Neural crest cell (in vitro differentiated cells): ENCODE measurements at regions not wholly inside any gene's neighbourhood (a gene's known extent, or its start where the extent isn't known, plus 50 kb on each side); places are given as distances from the start of the nearest gene placed in this dataset.

ENCODE experiments used
- DNase-seq: peaks from one replicate; pipeline ENCODE4 v3.0.0; 2021; ENCODE audit warnings: low read depth, mixed read lengths, low spot score
- H3K27ac Mint-ChIP-seq: one replicate; pipeline ENCODE4 v1.8.0; 2021; ENCODE audit warnings: mild to moderate bottlenecking, mixed read lengths; ENCODE audit not compliant: unreplicated experiment
- H3K27me3 Mint-ChIP-seq: 2 replicates; pipeline ENCODE4 v1.8.0; 2021; ENCODE audit warnings: low read depth, mild to moderate bottlenecking, mixed read lengths
- H3K36me3 Mint-ChIP-seq: 2 replicates; pipeline ENCODE4 v1.8.0; 2021; ENCODE audit warnings: low read depth, mild to moderate bottlenecking, mixed read lengths
- H3K4me1 Mint-ChIP-seq: 2 replicates; pipeline ENCODE4 v1.8.0; 2021; ENCODE audit warnings: mixed read lengths
- H3K4me3 Mint-ChIP-seq: one replicate; pipeline ENCODE4 v1.8.0; 2021; ENCODE audit warnings: mild to moderate bottlenecking, mixed read lengths
- H3K9me3 Mint-ChIP-seq: 2 replicates; pipeline ENCODE4 v1.8.0; 2021; ENCODE audit warnings: mixed read lengths
- TF ChIP-seq, protein P1 (sequence below): fragments of 200-600 bp; sonication (generic); conservative IDR thresholded peaks from 2 replicates; pipeline ENCODE4 v1.5.0; 2021; ENCODE audit warnings: antibody characterized with exemption, mild to moderate bottlenecking

DNA sequence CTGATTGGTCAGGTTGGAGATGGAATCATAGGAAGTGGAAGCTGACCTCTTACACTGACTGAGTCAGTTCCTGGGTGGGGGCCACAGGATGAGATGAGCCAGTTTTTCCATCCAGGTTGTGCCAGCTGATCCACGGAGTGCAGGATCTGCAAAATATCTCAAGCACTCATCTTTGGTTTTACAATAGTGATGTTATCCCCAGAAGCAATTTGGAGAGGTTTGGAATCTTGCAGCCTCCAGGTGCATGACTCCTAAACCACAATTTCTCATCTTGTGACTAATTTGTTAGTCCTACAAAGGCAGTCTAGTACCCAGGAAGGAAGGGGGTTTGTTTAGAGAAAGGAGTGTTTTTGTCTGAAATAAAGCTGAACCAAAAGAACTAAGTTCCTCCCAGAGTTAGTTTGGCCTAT, 212.8 kb downstream of the SLITRK6 start:
- Mint-ChIP-seq H3K27ac (no peak overlapping the region), H3K27me3 (no peaks in the 10 kb centered on the region), H3K36me3 (no peaks in the 10 kb centered on the region), H3K4me1 (no peaks in the 10 kb centered on the region), H3K9me3 (peaks cover 5% of the 10 kb centered on the region), H3K4me3 (no peak overlapping the region)
- TF ChIP-seq, protein P1, sequence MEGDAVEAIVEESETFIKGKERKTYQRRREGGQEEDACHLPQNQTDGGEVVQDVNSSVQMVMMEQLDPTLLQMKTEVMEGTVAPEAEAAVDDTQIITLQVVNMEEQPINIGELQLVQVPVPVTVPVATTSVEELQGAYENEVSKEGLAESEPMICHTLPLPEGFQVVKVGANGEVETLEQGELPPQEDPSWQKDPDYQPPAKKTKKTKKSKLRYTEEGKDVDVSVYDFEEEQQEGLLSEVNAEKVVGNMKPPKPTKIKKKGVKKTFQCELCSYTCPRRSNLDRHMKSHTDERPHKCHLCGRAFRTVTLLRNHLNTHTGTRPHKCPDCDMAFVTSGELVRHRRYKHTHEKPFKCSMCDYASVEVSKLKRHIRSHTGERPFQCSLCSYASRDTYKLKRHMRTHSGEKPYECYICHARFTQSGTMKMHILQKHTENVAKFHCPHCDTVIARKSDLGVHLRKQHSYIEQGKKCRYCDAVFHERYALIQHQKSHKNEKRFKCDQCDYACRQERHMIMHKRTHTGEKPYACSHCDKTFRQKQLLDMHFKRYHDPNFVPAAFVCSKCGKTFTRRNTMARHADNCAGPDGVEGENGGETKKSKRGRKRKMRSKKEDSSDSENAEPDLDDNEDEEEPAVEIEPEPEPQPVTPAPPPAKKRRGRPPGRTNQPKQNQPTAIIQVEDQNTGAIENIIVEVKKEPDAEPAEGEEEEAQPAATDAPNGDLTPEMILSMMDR: no peak
- no peak for DNase-seq

DNA sequence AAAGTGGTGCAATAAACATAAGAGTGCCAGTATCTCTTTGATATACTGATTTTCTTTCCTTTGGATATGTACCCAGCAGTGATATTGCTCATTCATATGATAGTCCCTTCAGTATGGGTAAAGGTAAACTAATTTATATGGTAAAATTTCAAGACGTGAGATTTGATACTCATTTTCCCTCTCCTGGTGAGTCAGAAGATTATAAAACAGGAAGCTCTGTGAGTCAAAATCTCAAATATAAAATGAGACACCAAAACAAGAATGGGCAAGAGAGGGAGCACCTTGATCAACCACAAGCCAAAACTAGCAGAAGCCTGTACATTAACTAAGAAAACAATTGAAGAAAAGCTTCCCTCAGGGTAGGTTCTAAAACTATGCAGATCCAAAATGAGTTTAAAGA, 216.3 kb downstream of the SLITRK6 start:
- TF ChIP-seq, protein P1: no peak
- Mint-ChIP-seq H3K4me1 (no peaks in the 10 kb centered on the region), H3K9me3 (peaks cover 5% of the 10 kb centered on the region), H3K27ac (no peak overlapping the region), H3K27me3 (no peaks in the 10 kb centered on the region), H3K4me3 (no peak overlapping the region), H3K36me3 (no peaks in the 10 kb centered on the region)
- no peak for DNase-seq

DNA sequence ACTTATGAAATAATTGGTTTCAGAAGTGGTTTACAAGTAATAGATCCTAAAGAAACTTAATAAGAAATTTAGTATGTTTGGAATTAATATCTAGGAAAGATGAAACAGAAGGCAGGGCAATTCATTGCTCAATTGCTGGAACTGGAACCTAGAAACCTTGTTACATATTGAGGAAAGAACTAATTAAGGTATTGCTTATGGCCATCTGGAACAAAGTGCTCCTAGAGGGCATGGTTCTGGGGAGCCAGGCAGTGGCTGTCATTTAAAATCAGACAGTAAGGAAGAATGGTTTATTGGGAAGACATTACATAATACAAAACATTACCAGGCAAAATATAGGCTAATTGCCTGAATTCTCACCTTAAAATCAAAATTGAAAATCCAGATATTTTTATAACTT, 224.1 kb downstream of the SLITRK6 start:
- peaks cover 2% of the 10 kb centered on the region for H3K36me3 Mint-ChIP-seq

DNA sequence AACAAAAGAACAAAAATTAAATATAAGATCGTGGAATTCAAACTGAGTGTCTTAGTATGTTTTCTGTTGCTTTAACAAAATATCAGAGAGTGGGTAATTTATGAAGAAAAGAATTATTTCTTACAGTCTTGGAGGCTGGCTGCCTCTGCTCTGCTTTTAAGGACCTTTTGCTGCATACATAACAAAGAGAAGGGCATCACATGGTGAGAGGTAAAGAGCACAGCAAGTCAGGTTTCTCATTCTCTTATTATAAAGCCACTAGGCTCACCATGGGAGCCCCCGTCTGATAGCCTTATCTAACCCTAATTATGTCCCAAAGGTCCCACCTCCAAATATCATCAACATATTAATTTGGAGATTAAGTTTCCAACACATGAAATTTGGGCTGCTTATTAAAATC, 231.3 kb downstream of the SLITRK6 start:
- Mint-ChIP-seq H3K4me3 (no peak overlapping the region), H3K27me3 (no peaks in the 10 kb centered on the region), H3K4me1 (peaks cover 6% of the 10 kb centered on the region), H3K9me3 (no peaks in the 10 kb centered on the region), H3K36me3 (peaks cover 3% of the 10 kb centered on the region), H3K27ac (no peak overlapping the region)
- TF ChIP-seq, protein P1: no peak
- DNase-seq: no peak

More for the DNA sequence above, 224.1 kb downstream of the SLITRK6 start:
- TF ChIP-seq, protein P1: no peak
- H3K27ac Mint-ChIP-seq: no peak overlapping the region
- no peaks in the 10 kb centered on the region for H3K4me1 Mint-ChIP-seq
- H3K27me3 Mint-ChIP-seq: no peaks in the 10 kb centered on the region
- no peak for DNase-seq
- H3K9me3 Mint-ChIP-seq: no peaks in the 10 kb centered on the region
- H3K4me3 Mint-ChIP-seq: no peak overlapping the region

DNA sequence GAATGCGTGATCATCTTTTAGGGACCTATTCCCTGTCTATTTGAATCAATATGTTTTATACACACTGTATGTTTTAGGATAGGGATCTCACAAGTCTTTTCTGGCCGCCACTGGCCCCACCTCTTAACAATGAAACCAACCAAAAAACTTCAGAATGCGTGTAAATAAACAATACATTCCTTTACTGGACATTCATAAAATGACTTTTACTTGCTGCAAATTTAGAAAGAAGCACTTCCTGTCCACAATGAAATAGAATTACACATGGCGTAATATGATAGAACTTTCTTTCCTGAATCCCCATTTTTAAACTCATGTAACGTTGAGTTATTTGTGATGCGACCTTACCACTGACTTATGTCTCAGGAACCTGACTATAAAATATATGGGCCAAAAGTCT, 233.6 kb downstream of the SLITRK6 start:
- H3K27ac Mint-ChIP-seq: no peak overlapping the region
- TF ChIP-seq, protein P1: no peak
- peaks cover 3% of the 10 kb centered on the region for H3K36me3 Mint-ChIP-seq
- H3K27me3 Mint-ChIP-seq: no peaks in the 10 kb centered on the region
- H3K4me1 Mint-ChIP-seq: peaks cover 6% of the 10 kb centered on the region
- no peak overlapping the region for H3K4me3 Mint-ChIP-seq
- no peak for DNase-seq
- no peaks in the 10 kb centered on the region for H3K9me3 Mint-ChIP-seq

DNA sequence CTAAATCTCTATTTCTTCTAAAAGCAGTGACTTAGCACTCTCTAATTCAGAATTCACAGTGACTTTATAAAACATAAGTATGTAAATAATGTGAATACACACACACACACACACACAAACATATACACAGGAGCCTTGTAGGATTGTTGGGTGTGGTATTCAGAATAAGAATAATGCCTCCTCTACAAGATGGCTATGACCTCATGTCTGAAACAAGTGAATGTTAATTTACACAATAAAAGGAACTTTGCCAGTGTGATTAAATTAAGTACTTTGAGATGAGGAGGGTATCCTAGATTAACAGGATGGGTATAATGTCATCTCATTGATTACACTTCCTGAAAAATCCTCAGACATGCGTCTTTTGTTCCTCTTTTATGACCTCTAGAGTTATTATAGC, 234.6 kb downstream of the SLITRK6 start:
- no peak overlapping the region for H3K4me3 Mint-ChIP-seq
- H3K4me1 Mint-ChIP-seq: peaks cover 6% of the 10 kb centered on the region
- no peak overlapping the region for H3K27ac Mint-ChIP-seq
- H3K27me3 Mint-ChIP-seq: no peaks in the 10 kb centered on the region
- H3K36me3 Mint-ChIP-seq: no peaks in the 10 kb centered on the region
- H3K9me3 Mint-ChIP-seq: no peaks in the 10 kb centered on the region
- TF ChIP-seq, protein P1: no peak
- no peak for DNase-seq
